AG20443 (cell line): ENCODE measurements at regions not wholly inside any gene's neighbourhood (a gene's known extent, or its start where the extent isn't known, plus 50 kb on each side); places are given as distances from the start of the nearest gene placed in this dataset.
"Not testable (repeated sequence)": the region's sequence is repeated elsewhere in the genome, so short reads cannot be mapped to it uniquely, and the experiment has no call there.

Experiments
- DNase-seq: peaks from one replicate; pipeline ENCODE4 v3.0.0; 2012; ENCODE audit warnings: low spot score, mixed read lengths

DNA sequence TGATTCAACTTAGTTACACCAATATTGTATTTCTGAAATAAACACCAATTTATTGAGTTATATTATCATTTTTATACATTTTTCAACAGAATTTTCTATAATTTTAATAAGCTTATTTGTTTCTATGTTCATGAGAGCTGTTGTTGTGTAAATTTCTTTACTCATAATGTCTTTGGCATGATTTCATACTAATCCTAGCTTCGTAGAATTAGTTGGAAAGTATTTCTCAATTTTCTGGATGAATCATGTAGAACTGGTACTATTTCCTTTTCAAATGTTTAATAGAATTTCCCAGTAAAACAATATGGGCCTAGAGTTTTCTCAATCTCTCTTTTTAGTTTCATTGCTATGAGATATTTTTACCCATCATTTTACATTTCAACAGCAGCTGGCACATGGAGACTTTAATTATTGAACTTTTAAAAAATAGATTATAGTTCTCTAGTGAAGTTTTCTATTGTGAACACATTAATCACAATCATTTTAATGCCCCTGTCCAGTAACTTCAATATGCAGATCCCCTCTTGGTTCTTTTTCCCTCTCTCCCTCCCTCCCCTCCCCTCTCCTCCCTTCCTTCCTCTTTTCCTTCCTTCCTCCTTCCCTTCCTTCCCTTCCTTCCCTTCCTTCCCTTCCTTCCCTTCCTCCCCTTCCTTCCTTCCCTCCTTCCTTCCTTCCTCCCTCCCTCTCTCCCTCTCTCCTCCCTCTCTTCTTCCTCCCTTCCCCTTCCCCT is 1357.1 kb downstream of the ZPLD1 start:
- no peak for DNase-seq

DNA sequence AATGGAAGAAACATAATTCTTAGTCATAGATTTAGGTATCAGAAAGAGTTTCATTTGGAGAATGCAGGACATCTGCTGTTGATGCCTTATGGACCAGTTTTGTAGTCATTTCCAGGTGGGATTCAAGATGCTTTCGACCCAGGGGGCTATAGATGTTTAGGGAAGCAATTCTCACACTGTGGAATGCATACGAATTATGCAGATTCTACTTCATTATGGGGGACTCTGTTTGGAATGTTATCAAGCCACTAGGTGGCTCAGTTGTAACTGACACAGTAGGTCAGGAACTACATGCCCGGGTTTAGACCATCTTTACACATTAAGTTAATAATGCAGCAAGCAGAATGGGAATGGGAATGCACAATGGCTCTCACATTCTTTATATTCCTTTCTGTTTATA is 1359.8 kb downstream of the ZPLD1 start:
- DNase-seq: no peak

DNA sequence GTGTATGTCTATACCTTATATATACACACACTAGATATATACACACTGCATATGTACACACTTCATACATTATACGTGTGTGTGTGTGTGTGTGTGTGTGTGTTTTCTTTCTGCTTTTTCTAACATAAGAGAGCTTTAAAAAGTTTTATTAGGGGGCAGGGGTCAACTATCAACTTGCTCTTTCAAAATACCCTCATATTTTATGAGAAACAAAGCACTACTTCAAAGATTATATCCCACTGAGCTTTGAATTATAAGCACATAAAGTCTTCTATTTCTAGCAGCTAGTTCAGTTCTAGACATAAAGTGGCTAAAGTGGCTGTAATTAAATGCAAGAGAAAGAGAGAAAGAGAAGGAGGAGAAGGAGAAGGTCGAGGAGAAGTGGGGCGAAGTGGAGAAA is 1361.3 kb downstream of the ZPLD1 start:
- no peak for DNase-seq

DNA sequence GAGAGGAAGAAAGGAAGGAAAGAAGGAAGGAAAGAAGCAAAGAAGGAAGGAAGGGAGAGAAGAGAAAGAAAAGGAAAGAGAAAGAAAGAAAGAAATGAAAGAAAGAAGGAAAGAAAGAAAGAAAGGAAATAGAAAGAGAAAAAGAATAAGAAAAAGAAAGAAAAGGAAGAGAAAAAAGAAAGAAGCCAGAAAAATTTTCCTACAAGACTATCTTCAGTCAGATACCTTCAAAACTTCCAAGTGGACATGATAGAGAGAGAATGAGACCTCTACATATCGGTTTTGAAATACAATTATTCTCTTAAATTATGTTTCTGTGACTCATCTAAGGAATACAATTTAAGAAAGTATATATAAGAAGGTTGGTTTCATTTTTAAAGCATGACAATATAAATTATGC is 1369.0 kb downstream of the ZPLD1 start:
- DNase-seq: no peak

DNA sequence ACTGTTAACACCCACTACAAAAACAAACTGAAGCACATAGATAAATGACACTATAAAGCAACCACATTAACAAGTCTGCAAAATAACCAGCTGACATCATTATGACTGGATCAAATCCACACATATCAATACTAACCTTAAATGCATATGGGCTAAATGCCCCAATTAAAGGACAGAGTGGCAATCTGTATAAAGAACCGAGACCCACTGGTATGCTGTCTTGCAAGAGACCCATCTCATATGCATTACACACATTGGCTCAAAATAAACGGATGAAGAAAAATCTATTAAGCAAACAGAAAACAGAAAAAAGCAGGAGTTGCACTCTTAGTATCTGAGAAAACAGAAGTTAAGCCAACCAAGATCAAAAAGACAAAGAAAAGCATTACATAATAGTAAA is 1375.4 kb downstream of the ZPLD1 start:
- DNase-seq: no peak

DNA sequence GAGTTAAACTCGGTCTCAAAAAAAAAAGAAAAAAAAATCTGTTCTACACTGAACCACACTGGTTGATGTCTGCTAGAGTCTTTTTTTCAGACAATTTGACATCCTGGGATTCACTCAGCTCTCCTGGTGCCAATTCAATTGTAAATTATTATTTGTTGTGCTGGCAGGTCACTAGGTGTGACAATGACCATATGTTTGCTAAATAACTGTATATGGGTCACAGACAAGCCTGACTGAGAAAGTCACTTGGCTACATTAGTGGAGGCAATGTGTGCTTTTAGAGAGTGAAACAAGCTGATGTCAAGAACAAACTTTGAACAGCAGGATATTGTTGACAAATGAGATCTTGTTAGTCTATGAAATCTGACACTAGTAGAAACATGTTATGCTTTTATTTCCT is 1379.1 kb downstream of the ZPLD1 start:
- no peak for DNase-seq

DNA sequence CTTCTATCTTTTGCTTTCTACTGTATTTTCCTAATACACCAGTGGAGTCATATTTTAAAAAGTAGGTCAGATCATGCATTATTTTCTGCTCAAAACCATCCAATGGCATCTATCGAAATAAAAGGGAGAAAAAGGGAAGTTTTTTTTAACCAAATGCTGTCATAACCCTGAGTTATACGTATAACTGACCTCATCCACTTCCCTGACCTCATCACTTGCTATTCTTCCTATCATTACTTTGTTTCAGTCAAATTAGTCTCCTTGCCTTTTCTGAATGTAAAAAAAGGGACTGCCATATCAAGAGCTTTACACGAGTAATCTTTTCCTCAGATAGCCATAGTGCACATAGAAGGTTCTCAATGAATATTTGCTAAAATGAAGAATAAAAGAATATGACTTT is 1383.6 kb downstream of the ZPLD1 start:
- no peak for DNase-seq

DNA sequence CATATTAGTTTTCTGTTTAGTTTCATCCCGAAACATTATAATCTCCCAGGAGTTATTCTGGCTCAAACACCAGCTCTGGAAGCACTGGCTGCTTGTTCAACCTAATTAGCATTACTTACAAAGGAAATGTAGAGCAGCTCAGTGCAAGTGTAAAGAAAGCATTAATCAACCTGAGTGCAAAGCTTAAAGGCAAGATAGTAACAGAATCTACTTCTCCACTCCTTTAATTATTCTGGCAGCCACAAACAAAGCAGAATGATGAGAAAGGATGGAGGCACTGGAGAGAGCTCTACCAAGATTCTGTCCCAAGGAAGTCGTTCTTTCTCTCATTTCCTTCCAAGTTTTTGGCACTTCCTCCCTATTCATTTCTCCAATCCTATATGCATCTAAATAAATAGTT is 1384.0 kb downstream of the ZPLD1 start:
- DNase-seq: no peak

DNA sequence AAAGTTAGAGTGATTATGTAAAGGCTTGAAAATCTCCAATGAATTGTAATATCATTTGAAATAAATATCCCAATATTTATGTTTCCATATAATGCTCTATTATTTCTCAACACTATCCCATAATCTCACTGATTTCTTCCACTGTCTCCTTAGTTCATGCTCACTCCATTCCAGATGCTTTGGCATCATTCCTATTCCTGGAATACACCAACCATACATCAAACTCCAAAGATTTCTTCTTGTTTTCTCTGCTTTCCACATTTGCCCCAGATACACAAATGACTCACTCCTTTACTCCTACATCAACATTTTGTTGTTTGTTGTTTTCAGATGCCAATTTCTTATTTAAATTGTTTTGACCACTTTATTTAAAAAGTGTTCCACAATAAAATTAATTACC is 1390.8 kb downstream of the ZPLD1 start:
- no peak for DNase-seq

DNA sequence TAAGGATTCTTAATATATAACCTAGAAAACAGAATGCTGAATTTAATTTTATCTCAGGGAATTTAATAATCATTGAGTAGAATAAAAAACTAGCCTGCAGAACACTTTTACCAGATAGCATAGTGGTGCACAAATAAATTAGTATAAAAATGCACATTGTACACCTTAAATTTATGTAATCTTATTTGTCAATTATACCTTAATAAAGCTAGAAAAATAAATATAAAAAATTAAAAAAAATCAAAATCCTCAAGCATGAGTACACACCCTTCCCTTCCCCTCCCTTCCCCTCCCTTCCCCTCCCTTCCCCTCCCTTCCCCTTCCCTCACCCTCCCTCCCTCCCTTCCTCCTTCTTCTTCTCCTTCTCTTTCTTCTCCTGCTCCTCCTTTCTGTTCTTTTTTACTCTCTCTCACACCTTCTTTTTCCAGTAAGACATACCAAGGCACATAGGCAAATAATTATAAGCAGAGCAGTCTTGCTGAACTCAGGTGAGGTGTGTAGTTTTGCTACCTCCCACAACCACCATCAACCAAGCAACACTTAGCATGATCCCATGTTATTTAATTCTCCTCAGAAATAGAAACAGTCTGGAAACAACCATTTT is 1395.0 kb downstream of the ZPLD1 start:
- DNase-seq: no peak

DNA sequence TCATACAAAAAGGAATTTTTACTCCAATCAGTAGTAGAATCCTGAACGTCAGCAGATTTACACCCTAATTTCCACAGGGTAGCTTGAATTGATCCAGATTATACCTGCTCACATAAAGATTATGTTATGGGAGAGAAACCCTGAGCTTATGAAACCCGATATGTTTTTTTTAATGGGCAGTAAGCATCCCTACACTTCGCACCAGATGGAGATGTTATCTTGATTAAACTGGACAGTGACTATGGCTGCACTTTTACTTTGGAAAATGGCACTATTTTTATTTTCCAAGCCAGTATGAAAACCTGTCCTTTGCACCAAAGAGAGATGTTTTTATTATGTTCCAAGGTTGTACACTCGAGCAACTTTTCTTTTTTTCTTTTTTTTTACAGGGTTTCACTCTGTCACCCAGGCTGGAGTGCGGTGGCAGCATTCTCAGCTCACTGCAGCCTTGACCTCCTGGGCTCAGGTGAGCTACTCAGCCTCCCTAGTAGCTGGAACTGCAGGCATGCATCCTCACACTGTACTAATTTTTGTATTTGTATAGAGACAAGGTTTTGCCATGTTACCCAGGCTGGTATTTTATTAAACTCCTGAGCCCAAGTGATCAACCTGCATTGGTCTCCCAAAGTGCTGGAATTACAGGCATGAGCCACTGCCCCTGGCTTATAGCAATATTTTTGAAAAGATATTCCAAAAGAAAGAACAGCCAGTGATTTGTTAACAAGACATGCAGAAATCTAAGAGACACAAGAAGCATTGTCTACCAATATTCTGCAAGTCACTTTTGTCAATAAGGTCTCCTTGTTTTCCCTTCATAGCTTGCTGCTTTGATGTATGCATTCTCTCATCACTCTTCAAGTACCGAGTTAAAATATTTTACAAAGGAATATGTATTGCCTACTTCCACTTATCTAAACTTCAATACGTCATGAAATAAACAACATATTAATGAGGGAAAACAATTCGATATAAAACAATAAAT is 1412.6 kb downstream of the ZPLD1 start:
- DNase-seq: no peak

DNA sequence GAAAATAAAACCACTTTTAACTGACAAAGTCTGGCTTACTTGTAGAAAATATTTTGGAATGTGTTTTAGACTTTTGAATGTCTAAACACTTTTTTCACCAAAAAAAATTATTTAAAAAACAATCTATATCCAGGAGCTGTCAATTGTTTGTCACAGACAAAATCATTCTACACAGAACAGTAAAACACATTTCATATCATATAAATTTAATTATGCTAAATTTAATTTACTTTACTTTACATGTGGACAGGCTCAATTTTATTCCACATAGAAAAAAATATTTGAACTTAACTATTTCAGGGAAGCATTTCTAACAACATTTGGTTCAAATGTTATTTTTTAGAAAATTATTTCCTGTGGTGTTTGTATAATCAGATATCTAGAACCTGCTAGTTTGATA is 1417.0 kb downstream of the ZPLD1 start:
- no peak for DNase-seq

DNA sequence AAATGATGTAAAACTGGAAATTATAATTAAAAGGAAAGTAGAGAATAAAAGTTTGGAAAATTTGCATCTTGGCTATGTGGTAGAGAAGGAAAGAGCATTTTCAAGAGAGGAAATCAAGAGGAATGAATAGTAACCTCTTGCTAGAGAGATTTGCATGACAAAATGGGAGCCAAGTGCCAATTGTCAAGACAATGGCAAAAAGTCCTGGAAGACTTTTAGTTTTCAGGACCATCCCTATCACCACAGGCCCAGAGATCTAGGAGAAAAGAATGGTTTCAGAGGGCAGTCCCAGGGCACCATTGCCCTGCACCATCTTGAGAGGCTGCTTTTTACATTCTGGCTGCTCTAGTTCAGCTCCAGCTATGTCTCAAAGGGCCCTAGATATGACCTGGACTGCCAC is 1427.6 kb downstream of the ZPLD1 start:
- DNase-seq: no peak

DNA sequence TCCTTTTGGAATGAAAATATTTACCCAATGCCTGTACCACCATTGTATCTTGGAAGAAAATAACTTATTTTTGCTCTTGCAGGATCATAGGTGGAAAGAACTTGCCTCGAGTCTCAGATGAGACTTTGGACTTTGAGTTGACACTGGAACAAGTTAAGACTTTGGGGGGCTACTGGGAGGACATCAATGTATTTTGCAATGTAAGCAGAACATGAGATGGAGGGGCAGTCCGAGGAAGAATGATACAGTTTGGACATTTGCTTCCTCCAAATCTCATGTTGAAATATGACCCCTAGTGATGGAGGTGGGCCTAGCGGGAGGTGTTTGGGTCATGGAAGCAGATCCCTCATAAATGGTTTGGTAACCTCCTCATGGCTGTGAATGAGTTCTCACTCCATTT is 1428.6 kb downstream of the ZPLD1 start:
- no peak for DNase-seq

DNA sequence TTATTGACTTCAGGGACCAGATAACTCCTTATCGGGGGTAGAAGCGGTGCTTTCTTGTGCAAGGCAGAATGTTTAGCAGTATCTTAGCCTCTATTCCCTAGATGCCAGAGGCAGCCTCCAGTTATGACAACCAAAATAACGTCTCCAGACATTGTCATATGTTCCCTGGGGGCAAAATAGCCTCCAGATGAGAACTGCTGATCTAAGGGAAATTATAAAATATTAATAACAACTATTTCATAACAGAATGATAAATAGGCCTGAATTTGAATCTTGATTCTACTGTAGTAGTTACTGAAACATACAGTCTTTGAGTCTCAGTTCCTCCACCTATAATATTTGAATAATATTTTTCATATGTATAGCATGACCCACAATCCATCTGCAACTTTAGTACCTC is 1431.3 kb downstream of the ZPLD1 start:
- DNase-seq: no peak

DNA sequence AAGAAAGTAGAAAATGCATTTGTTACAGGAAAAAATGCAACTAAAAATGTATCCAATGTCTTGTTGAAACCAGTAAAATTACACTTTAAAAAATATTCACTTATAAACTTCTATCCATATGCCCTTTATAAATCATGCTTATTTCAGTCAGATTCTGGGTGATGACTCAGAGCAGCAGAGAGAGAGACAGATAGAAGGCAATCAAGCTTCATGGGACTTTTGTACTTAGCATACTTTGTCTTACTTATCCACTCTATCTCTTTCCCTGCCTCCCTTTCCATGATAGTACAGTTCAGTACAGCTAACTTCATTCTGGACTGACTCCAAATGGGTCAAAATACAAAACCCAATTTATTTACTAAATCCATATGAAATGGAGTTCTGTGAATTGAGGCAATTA is 1438.2 kb downstream of the ZPLD1 start:
- DNase-seq: no peak

DNA sequence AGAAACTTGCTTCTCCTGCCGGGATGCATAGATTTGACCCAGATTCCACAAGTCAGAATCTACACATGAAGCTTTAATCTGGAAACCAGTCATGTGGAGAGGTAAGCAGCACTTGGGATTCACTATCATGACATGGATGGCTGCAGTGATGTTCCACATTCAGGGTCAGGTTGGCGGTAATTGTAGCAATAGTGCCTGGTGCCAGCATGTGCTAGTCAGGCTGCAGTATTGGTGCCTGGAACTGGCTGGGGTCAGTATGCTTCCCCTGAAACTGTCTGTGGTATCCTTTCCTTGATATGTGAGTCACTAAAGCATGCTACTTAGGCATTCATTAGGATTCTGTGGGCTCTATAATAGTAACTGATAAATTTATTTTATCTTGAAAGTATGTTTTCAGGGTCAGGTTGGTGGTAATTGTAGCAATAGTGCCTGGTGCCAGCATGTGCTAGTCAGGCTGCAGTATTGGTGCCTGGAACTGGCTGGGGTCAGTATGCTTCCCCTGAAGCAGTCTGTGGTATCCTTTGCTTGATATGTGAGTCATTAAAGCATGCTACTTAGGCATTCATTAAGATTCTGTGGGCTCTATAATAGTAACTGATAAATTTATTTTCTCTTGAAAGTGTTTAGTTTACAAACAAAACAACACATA is 1439.2 kb downstream of the ZPLD1 start:
- no peak for DNase-seq

DNA sequence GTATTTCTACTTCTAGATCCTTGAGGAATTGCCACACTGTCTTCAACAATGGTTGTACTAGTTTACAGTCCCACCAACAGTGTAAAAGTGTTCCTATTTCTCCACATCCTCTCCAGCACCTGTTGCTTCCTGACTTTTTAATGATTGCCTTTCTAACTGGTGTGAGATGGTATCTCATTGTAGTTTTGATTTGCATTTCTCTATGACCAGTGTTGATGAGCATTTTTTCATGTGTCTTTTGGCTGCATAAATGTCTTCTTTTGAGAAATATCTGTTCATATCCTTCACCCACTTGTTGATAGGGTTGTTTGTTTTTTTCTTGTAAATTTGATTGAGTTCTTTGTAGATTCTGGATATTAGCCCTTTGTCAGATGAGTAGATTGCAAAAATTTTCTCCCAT is 1447.0 kb downstream of the ZPLD1 start:
- not testable (repeated sequence) for DNase-seq

DNA sequence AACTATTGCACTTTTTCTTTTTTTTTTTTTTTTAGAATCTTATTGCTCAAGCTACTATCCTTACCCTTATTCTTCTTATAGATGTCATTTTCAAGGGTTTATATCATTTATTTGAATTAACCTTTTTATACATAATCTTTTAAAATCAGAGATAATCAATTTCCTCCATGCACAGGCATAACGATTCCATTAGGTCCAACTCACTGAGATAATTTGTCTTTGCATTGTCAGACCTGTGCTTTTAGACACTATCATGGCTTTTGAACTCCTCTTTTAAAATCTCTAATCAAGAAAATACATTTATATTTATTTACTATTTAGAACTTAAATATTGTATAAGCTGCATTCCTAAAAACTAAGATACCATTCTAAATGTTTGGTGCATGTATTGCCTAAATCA is 1454.9 kb downstream of the ZPLD1 start:
- no peak for DNase-seq

DNA sequence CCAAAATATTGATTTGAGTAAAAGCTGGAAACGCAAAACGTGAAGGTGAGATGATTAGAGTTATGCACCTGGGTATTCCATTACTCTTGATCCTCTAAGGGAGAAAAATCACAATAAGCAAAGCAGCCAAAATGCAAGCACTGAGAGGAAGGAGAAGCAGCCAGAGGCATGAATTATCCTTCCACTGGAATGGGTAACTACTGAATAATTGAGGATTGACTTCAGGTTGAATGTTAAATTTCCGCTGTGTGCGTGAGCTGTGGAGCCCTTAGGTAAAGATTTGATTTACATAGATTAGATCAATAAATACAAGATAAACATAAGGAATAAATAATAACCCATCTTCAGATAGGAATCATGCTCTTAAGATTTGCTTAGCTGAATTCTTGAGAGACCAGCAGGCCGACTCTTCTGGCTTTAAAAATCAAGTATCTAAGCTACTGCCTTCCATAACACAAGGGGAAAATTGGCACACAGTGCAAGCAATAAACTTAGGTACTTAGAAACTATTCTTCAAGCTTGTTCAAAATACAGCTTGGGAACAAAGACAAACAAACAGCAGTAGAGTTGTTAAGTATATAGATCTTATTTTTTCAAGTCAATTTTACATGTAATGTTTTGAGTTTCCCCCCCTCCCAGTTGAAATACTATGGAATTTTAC is 1459.5 kb downstream of the ZPLD1 start:
- DNase-seq: no peak

DNA sequence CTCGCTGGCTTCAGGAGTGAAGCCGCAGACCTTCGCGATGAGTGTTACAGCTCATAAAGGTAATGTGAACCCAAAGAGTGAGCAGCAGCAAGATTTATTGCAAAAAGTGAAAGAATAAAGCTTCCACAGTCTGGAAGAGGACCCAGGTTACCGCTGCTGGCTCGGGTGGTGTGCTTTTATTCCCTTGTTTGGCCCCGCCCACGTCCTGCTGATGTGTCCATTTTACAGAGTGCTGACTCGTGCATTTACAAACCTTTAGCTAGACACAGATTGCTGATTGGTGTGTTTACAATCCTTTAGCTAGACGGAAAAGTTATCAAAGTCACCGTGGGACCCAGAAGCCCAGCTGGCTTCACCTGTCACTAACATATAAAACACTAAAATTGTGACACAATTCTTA is 1464.5 kb downstream of the ZPLD1 start:
- DNase-seq: no peak

DNA sequence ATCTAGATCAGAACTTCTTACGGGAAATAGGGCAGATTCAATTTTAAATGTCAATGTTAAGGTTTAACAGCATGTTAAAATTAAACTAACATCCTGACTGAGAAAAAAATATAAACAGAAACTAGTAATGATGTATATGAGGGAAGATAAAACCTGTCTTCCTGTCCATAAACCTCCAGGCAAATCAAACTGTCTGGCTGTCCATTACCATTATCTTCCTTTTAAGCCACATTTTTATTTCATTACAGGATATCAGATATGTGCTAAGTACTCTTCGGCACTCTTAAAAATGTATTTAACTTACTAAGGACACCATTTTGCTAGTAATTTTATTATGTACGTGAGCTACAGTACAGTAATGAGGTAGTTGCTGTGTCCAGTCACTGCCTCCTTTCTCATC is 1461.7 kb upstream of the ALCAM start:
- DNase-seq: no peak
